Epithelial cell of esophagus (primary cell): ENCODE measurements at regions not wholly inside any gene's neighbourhood (a gene's known extent, or its start where the extent isn't known, plus 50 kb on each side); places are given as distances from the start of the nearest gene placed in this dataset.

ENCODE experiments used
- DNase-seq: peaks from one replicate; pipeline ENCODE4 v3.0.0; 2010; ENCODE audit warnings: low read depth
- H3K4me3 ChIP-seq: 2 replicates; pipeline ENCODE4 v1.5.1; 2011; ENCODE audit warnings: mild to moderate bottlenecking, low read length, control low read depth
- TF ChIP-seq, protein P1 (sequence below): IDR thresholded peaks from 2 replicates; pipeline ENCODE4 v1.5.1; 2011; ENCODE audit warnings: low read depth, mild to moderate bottlenecking, low read length, control low read depth, inconsistent platforms; ENCODE audit not compliant: insufficient read depth; ENCODE audit errors: missing control alignments

DNA sequence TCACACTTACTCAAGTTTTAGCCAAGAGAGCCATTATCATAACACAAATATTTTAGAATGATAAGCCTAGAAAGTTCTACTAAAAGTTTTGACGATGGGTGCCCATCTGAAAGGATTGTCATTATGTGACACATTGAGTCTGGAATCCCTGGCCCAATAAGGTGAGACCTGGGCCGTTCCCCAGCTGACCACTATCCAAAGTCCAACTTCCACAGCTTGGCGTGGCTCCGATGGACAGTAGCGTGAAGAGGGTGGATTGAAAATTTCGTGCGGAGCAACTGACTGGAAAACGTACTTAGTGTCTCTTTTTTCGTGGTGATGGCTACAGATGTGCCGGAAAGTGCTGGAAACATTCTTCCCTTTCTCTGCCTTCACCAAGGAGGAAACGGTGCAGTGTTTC, 439.0 kb upstream of the ZMIZ1 start:
- no peak overlapping the region for H3K4me3 ChIP-seq
- no peak for DNase-seq
- TF ChIP-seq, protein P1, sequence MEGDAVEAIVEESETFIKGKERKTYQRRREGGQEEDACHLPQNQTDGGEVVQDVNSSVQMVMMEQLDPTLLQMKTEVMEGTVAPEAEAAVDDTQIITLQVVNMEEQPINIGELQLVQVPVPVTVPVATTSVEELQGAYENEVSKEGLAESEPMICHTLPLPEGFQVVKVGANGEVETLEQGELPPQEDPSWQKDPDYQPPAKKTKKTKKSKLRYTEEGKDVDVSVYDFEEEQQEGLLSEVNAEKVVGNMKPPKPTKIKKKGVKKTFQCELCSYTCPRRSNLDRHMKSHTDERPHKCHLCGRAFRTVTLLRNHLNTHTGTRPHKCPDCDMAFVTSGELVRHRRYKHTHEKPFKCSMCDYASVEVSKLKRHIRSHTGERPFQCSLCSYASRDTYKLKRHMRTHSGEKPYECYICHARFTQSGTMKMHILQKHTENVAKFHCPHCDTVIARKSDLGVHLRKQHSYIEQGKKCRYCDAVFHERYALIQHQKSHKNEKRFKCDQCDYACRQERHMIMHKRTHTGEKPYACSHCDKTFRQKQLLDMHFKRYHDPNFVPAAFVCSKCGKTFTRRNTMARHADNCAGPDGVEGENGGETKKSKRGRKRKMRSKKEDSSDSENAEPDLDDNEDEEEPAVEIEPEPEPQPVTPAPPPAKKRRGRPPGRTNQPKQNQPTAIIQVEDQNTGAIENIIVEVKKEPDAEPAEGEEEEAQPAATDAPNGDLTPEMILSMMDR, result no peak

- TF ChIP-seq, protein P1, result no peak
- no peak for DNase-seq
- no peak overlapping the region for H3K4me3 ChIP-seq
Measured at GRCh38 chr10:78630944-78631838, 437.6 kb upstream of the ZMIZ1 start.

- DNase-seq, result peak; percentile 20
- TF ChIP-seq, protein P1, result no peak
- no peak overlapping the region for H3K4me3 ChIP-seq
Measured at GRCh38 chr10:78634389-78634815, 434.4 kb upstream of the ZMIZ1 start.

DNA sequence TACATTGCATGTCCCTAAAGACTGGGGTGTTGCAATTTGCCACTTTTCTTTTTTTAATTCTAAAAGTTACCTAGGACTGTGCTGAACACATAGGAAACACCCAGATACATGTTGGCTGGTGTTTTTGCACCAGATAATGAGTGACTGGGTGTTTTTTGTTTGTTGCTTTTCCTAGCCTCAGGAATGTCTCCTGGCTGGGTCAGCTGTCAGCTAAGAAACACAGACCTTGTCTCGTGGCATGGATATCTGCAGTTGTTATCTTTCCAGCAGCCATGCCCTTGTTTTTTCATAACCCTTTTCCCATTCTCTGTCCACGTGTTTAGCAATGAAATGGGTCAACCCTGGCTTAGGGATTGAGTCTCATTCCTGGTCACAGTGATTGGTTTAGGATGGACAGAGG, 433.9 kb upstream of the ZMIZ1 start:
- no peak overlapping the region for H3K4me3 ChIP-seq
- TF ChIP-seq, protein P1, result no peak
- no peak for DNase-seq

DNA sequence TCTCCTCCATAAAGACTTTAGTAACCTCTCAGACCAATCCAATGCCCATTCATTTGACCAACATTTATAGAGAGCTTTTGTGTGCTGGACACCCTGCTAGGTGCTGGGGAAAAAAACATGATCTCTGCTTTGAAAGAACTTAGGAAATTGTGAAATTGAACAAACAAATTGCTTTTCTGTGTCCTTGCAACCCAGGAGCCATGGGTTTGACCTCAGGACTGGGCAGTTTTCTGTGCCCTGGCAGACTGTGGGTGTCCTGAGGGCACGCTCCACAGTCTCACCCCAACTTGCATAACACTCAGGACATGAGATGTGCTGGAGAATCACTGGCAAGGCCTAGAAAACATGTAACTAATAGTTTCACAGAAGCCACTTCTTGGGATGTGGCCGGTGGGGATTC, 429.1 kb upstream of the ZMIZ1 start:
- no peak for DNase-seq
- TF ChIP-seq, protein P1, result no peak
- no peak overlapping the region for H3K4me3 ChIP-seq

- TF ChIP-seq, protein P1, result no peak
- DNase-seq, result no peak
Measured at GRCh38 chr10:78640796-78641636, 427.8 kb upstream of the ZMIZ1 start.

More at GRCh38 chr10:78640796-78641636, 427.8 kb upstream of the ZMIZ1 start:
- no peak overlapping the region for H3K4me3 ChIP-seq
